CD4-positive, alpha-beta T cell (primary cell): ENCODE measurements at regions not wholly inside any gene's neighbourhood (a gene's known extent, or its start where the extent isn't known, plus 50 kb on each side); places are given as distances from the start of the nearest gene placed in this dataset.
"Not testable (repeated sequence)": the region's sequence is repeated elsewhere in the genome, so short reads cannot be mapped to it uniquely, and the experiment has no call there.

ENCODE experiments used
- ATAC-seq: fragments of 200-7000 bp; cut with Tn5 transposase; one replicate; pipeline ENCODE4 v1.10.0; 2022; ENCODE audit warnings: mild to moderate bottlenecking; ENCODE audit not compliant: poor library complexity
- CTCF ChIA-PET: fragments of 350-600 bp; sonication (Branson Sonifier 250); formaldehyde crosslinking; loops from one replicate; lab custom pipeline; 2021; ENCODE audit warnings: antibody characterized with exemption, inconsistent platforms; lab: Charles Lee
- POLR2A ChIA-PET: fragments of 350-600 bp; sonication (Branson Sonifier 250); formaldehyde crosslinking; loops from one replicate; lab custom pipeline; 2021; ENCODE audit warnings: antibody characterized with exemption, inconsistent platforms; lab: Charles Lee
- DNase-seq, 14 experiments: peaks; one replicate each; pipeline ENCODE4 v3.0.0-alpha.2; 2013 to 2020; ENCODE audit warnings: mixed read lengths in 2 of 14
- H3K27ac ChIP-seq, 2 donors: one replicate each; pipeline versions ENCODE4 v1.5.1 to v1.7.0; 2013; ENCODE audit warnings: low read length in 2 of 2, low read depth in 1 of 2, mild to moderate bottlenecking in 1 of 2
- H3K27me3 ChIP-seq, 2 experiments: 1 replicate in 1 of 2; 2 replicates in 1 of 2; pipeline versions ENCODE4 v1.6.1 to v1.7.0; 2013; ENCODE audit warnings: low read length in 2 of 2, control low read depth in 1 of 2, mild to moderate bottlenecking in 1 of 2, moderate library complexity in 1 of 2; ENCODE audit not compliant: insufficient read depth in 2 of 2, control insufficient read depth in 1 of 2
- H3K36me3 ChIP-seq: one replicate; pipeline ENCODE4 v1.6.1; 2013; ENCODE audit warnings: low read length, control low read depth; ENCODE audit not compliant: insufficient read depth
- H3K4me1 ChIP-seq: one replicate; pipeline ENCODE4 v1.6.1; 2013; ENCODE audit warnings: low read length, control low read depth; ENCODE audit not compliant: insufficient read depth
- H3K4me3 ChIP-seq: one replicate; pipeline ENCODE4 v1.5.1; 2013; ENCODE audit warnings: mild to moderate bottlenecking, low read length, moderate library complexity
- H3K9me3 ChIP-seq, 2 experiments: 1 replicate in 1 of 2; 2 replicates in 1 of 2; pipeline versions ENCODE4 v1.6.1 to v1.7.0; 2013; ENCODE audit warnings: low read length in 2 of 2, mild to moderate bottlenecking in 2 of 2, control low read depth in 1 of 2, moderate library complexity in 1 of 2; ENCODE audit not compliant: control insufficient read depth in 1 of 2, insufficient read depth in 1 of 2
- H3K27ac Mint-ChIP-seq: one replicate; pipeline ENCODE4 v1.8.0; 2020; ENCODE audit warnings: mixed read lengths
- H3K27me3 Mint-ChIP-seq: one replicate; pipeline ENCODE4 v1.8.0; 2021; ENCODE audit warnings: mixed read lengths
- H3K36me3 Mint-ChIP-seq: one replicate; pipeline ENCODE4 v1.8.0; 2021; ENCODE audit warnings: low read depth, mixed read lengths
- H3K4me1 Mint-ChIP-seq: one replicate; pipeline ENCODE4 v1.8.0; 2021; ENCODE audit warnings: low read depth, mixed read lengths
- H3K4me3 Mint-ChIP-seq: one replicate; pipeline ENCODE4 v1.8.0; 2020; ENCODE audit warnings: mild to moderate bottlenecking, mixed read lengths
- H3K9me3 Mint-ChIP-seq: one replicate; pipeline ENCODE4 v1.8.0; 2020; ENCODE audit warnings: mixed read lengths
- intact Hi-C, 2 experiments: fragments of 100-400 bp; cut with DNase I in 1 of 2; cut with micrococcal nuclease in 1 of 2; formaldehyde crosslinking; loops; one replicate each; pipeline versions ENCODE4 v1.15.1 to v1.9.0; 2023 to 2025; cut with DNase I, micrococcal nuclease

GRCh38 chr21:7797328-7797727 lies 2724.1 kb upstream of the TPTE start:
- H3K9me3 ChIP-seq, H3K36me3 ChIP-seq, POLR2A ChIA-PET, H3K4me1 Mint-ChIP-seq, CTCF ChIA-PET, ATAC-seq, H3K9me3 Mint-ChIP-seq, H3K27ac ChIP-seq, DNase-seq, intact Hi-C loops, H3K27me3 Mint-ChIP-seq, H3K27ac Mint-ChIP-seq, H3K4me3 Mint-ChIP-seq, H3K36me3 Mint-ChIP-seq, H3K4me1 ChIP-seq, H3K27me3 ChIP-seq, H3K4me3 ChIP-seq: not testable (repeated sequence)

GRCh38 chr21:7798446-7798845 lies 2722.9 kb upstream of the TPTE start:
- ATAC-seq, H3K27me3 Mint-ChIP-seq, DNase-seq, H3K4me1 ChIP-seq, H3K4me1 Mint-ChIP-seq, H3K36me3 Mint-ChIP-seq, H3K27ac ChIP-seq, H3K27me3 ChIP-seq, H3K4me3 Mint-ChIP-seq, H3K27ac Mint-ChIP-seq, intact Hi-C loops, CTCF ChIA-PET, H3K9me3 ChIP-seq, H3K4me3 ChIP-seq, POLR2A ChIA-PET, H3K9me3 Mint-ChIP-seq, H3K36me3 ChIP-seq: not testable (repeated sequence)

GRCh38 chr21:7799697-7800096 lies 2721.7 kb upstream of the TPTE start:
- H3K9me3 ChIP-seq, H3K9me3 Mint-ChIP-seq, H3K36me3 Mint-ChIP-seq, H3K27ac ChIP-seq, CTCF ChIA-PET, H3K4me1 Mint-ChIP-seq, H3K27me3 ChIP-seq, POLR2A ChIA-PET, H3K4me3 Mint-ChIP-seq, ATAC-seq, H3K27ac Mint-ChIP-seq, H3K36me3 ChIP-seq, H3K27me3 Mint-ChIP-seq, intact Hi-C loops, H3K4me1 ChIP-seq, H3K4me3 ChIP-seq, DNase-seq: not testable (repeated sequence)

GRCh38 chr21:7813475-7813874 lies 2707.9 kb upstream of the TPTE start:
- H3K9me3 Mint-ChIP-seq, H3K4me3 Mint-ChIP-seq, H3K4me1 Mint-ChIP-seq, DNase-seq, H3K36me3 Mint-ChIP-seq, H3K4me1 ChIP-seq, POLR2A ChIA-PET, CTCF ChIA-PET, H3K27me3 Mint-ChIP-seq, H3K27me3 ChIP-seq, H3K27ac Mint-ChIP-seq, H3K4me3 ChIP-seq, H3K36me3 ChIP-seq, intact Hi-C loops, H3K27ac ChIP-seq, H3K9me3 ChIP-seq: not testable (repeated sequence)
- ATAC-seq, result peak; percentile 41

- POLR2A ChIA-PET, result not testable (repeated sequence)
Measured at GRCh38 chr21:7817013-7817412, 2704.4 kb upstream of the TPTE start.

GRCh38 chr21:7819301-7819700 lies 2702.1 kb upstream of the TPTE start:
- POLR2A ChIA-PET, H3K27me3 ChIP-seq, DNase-seq, H3K9me3 ChIP-seq, H3K4me3 ChIP-seq, H3K4me1 Mint-ChIP-seq, H3K9me3 Mint-ChIP-seq, H3K36me3 ChIP-seq, ATAC-seq, H3K36me3 Mint-ChIP-seq, H3K27ac ChIP-seq, H3K27ac Mint-ChIP-seq, H3K27me3 Mint-ChIP-seq, H3K4me1 ChIP-seq, intact Hi-C loops, H3K4me3 Mint-ChIP-seq, CTCF ChIA-PET: not testable (repeated sequence)

More at GRCh38 chr21:7817013-7817412, 2704.4 kb upstream of the TPTE start:
- H3K27ac Mint-ChIP-seq, CTCF ChIA-PET, H3K4me3 ChIP-seq, DNase-seq, ATAC-seq, H3K4me1 ChIP-seq, H3K4me1 Mint-ChIP-seq, intact Hi-C loops, H3K36me3 ChIP-seq, H3K27me3 ChIP-seq, H3K9me3 ChIP-seq, H3K9me3 Mint-ChIP-seq, H3K36me3 Mint-ChIP-seq, H3K27me3 Mint-ChIP-seq, H3K4me3 Mint-ChIP-seq, H3K27ac ChIP-seq: not testable (repeated sequence)

- H3K27ac Mint-ChIP-seq, H3K4me3 Mint-ChIP-seq, POLR2A ChIA-PET, intact Hi-C loops, H3K4me1 ChIP-seq, H3K36me3 ChIP-seq, H3K9me3 ChIP-seq, CTCF ChIA-PET, H3K36me3 Mint-ChIP-seq, H3K9me3 Mint-ChIP-seq, H3K27me3 ChIP-seq, DNase-seq, ATAC-seq, H3K4me3 ChIP-seq, H3K27me3 Mint-ChIP-seq, H3K4me1 Mint-ChIP-seq, H3K27ac ChIP-seq: not testable (repeated sequence)
Measured at GRCh38 chr21:7825627-7826026, 2695.8 kb upstream of the TPTE start.
